Suprapubic skin (tissue), 4 donors: ENCODE measurements at regions not wholly inside any gene's neighbourhood (a gene's known extent, or its start where the extent isn't known, plus 50 kb on each side); places are given as distances from the start of the nearest gene placed in this dataset.

ENCODE experiments used
- DNase-seq, 2 donors: peaks; one replicate each; pipeline ENCODE4 v3.0.0-alpha.2; 2019; ENCODE audit warnings: low spot score in 2 of 2
- H3K27ac ChIP-seq: fragments of 200-600 bp; sonication (generic); one replicate; pipeline ENCODE4 v1.5.1; 2019
- H3K27me3 ChIP-seq: fragments of 200-600 bp; sonication (generic); one replicate; pipeline ENCODE4 v1.5.1; 2019
- H3K36me3 ChIP-seq: fragments of 200-600 bp; sonication (generic); one replicate; pipeline ENCODE4 v1.5.1; 2019
- H3K4me1 ChIP-seq: fragments of 200-600 bp; sonication (generic); one replicate; pipeline ENCODE4 v1.5.1; 2019
- H3K4me3 ChIP-seq: fragments of 200-600 bp; sonication (generic); one replicate; pipeline ENCODE4 v1.5.1; 2019; ENCODE audit warnings: mild to moderate bottlenecking
- H3K9me3 ChIP-seq: fragments of 200-600 bp; sonication (generic); one replicate; pipeline ENCODE4 v1.5.1; 2019
- CTCF ChIP-seq, 2 donors: fragments of 200-600 bp in 1 of 2; fragments of 450-650 bp in 1 of 2; sonication (generic) in 1 of 2; IDR thresholded peaks; one replicate each; pipeline ENCODE4 v1.5.1; 2016 to 2019; ENCODE audit warnings: antibody characterized with exemption in 2 of 2, mild to moderate bottlenecking in 1 of 2, moderate library complexity in 1 of 2
- EP300 ChIP-seq: sonication (generic); formaldehyde crosslinking; IDR thresholded peaks from one replicate; pipeline ENCODE4 v1.6.1; 2017; ENCODE audit warnings: antibody characterized with exemption
- POLR2A ChIP-seq, 2 donors: fragments of 450-650 bp; IDR thresholded peaks; one replicate each; pipeline ENCODE4 v1.6.1; 2017; ENCODE audit warnings: antibody characterized with exemption in 2 of 2, mild to moderate bottlenecking in 2 of 2, moderate library complexity in 2 of 2
- POLR2AphosphoS5 ChIP-seq, 3 donors: sonication (generic); formaldehyde crosslinking; IDR thresholded peaks; one replicate each; pipeline ENCODE4 v1.6.1; 2017; ENCODE audit warnings: antibody characterized with exemption in 3 of 3
- WGBS: methylation state at CpG from one replicate; pipeline ENCODE4 v1.1.5; 2018; 5-methylcytosine and 5-hydroxymethylcytosine counted together

GRCh38 chr2:204116159-204116792, 179.7 kb downstream of the ICOS start:
- Histone ChIP-seq H3K36me3 (no peaks in the 10 kb centered on the region), H3K27me3 (no peaks in the 10 kb centered on the region), H3K27ac (no peak overlapping the region), H3K9me3 (no peaks in the 10 kb centered on the region), H3K4me3 (no peak overlapping the region), H3K4me1 (peaks cover 26% of the 10 kb centered on the region)
- TF ChIP-seq CTCF (IDR thresholded peaks at IDR 0.05): no peak
- TF ChIP-seq POLR2A (IDR thresholded peaks at IDR 0.05): no peak
- no peak for TF ChIP-seq EP300
- TF ChIP-seq POLR2AphosphoS5 (IDR thresholded peaks at IDR 0.05): no peak
- 33% methylated on average over 6 of the region's 6 CpGs for WGBS
- no peak for DNase-seq

- TF ChIP-seq POLR2A (IDR thresholded peaks at IDR 0.05) (no peak), EP300 (no peak), POLR2AphosphoS5 (IDR thresholded peaks at IDR 0.05) (no peak), CTCF (IDR thresholded peaks at IDR 0.05) (no peak)
- Histone ChIP-seq H3K9me3 (no peaks in the 10 kb centered on the region), H3K27ac (no peak overlapping the region), H3K4me3 (no peak overlapping the region), H3K4me1 (peaks cover 5% of the 10 kb centered on the region), H3K27me3 (no peaks in the 10 kb centered on the region), H3K36me3 (no peaks in the 10 kb centered on the region)
- WGBS: 44% methylated on average over 4 of the region's 4 CpGs
- DNase-seq: no peak
These were observed 185.9 kb downstream of the ICOS start for GRCh38 chr2:204122425-204122824.

GRCh38 chr2:204124140-204124750, 187.7 kb downstream of the ICOS start:
- TF ChIP-seq EP300: no peak
- no peak for TF ChIP-seq CTCF (IDR thresholded peaks at IDR 0.05)
- no peak for TF ChIP-seq POLR2A (IDR thresholded peaks at IDR 0.05)
- no peak for TF ChIP-seq POLR2AphosphoS5 (IDR thresholded peaks at IDR 0.05)
- no peaks in the 10 kb centered on the region for H3K9me3 ChIP-seq
- no peaks in the 10 kb centered on the region for H3K36me3 ChIP-seq
- H3K4me3 ChIP-seq: no peak overlapping the region
- WGBS: 93% methylated on average over 3 of the region's 3 CpGs
- peaks cover 2% of the 10 kb centered on the region for H3K4me1 ChIP-seq
- no peak overlapping the region for H3K27ac ChIP-seq
- no peaks in the 10 kb centered on the region for H3K27me3 ChIP-seq
- no peak for DNase-seq

GRCh38 chr2:204126705-204127104, 190.1 kb downstream of the ICOS start:
- TF ChIP-seq POLR2AphosphoS5 (IDR thresholded peaks at IDR 0.05) (no peak), EP300 (no peak), CTCF (IDR thresholded peaks at IDR 0.05) (no peak), POLR2A (IDR thresholded peaks at IDR 0.05) (no peak)
- Histone ChIP-seq H3K4me1 (no peaks in the 10 kb centered on the region), H3K9me3 (no peaks in the 10 kb centered on the region), H3K27me3 (no peaks in the 10 kb centered on the region), H3K27ac (no peak overlapping the region), H3K36me3 (no peaks in the 10 kb centered on the region), H3K4me3 (no peak overlapping the region)
- no peak for DNase-seq
- WGBS: 83% methylated on average over 3 of the region's 3 CpGs

- Histone ChIP-seq H3K36me3 (no peaks in the 10 kb centered on the region), H3K9me3 (no peaks in the 10 kb centered on the region), H3K4me3 (no peak overlapping the region), H3K4me1 (no peaks in the 10 kb centered on the region), H3K27me3 (no peaks in the 10 kb centered on the region), H3K27ac (no peak overlapping the region)
- no peak for DNase-seq
- TF ChIP-seq POLR2AphosphoS5 (IDR thresholded peaks at IDR 0.05): no peak
- no peak for TF ChIP-seq POLR2A (IDR thresholded peaks at IDR 0.05)
- no peak for TF ChIP-seq CTCF (IDR thresholded peaks at IDR 0.05)
- TF ChIP-seq EP300: no peak
- WGBS: 80% methylated on average over 2 of the region's 2 CpGs
These were observed 190.7 kb downstream of the ICOS start for GRCh38 chr2:204127238-204127637.
